ENCODE measurements at regions not wholly inside any gene's neighbourhood (a gene's known extent, or its start where the extent isn't known, plus 50 kb on each side); places are given as distances from the start of the nearest gene placed in this dataset.

GRCh38 chr4:64724689-64725088 lies 315.4 kb upstream of the TECRL start (continued):
- no peak for TF ChIP-seq ATF5 (CRISPR knock-in tag; IDR thresholded peaks at IDR 0.05; ENCODE audit: low read depth)

- intact Hi-C loops (cut with micrococcal nuclease; ENCODE audit: unreplicated experiment), result no loop called here
- Histone ChIP-seq H3K4me3 (replicated peaks in 1 of 3; ENCODE audit: insufficient read depth in 1 of 3, low read depth in 2 of 3, low read length in 3 of 3) (no peak overlapping the region), H3K79me2 (ENCODE audit: insufficient read depth, low read length) (no peaks in the 10 kb centered on the region), H2AFZ (ENCODE audit: low read length) (no peak overlapping the region), H3K9me3 (ENCODE audit: low read length) (no peaks in the 10 kb centered on the region), H3K27ac (ENCODE audit: extremely low read length, insufficient read depth, low read length) (no peak overlapping the region), H3K9ac (ENCODE audit: insufficient read depth, low read depth, low read length) (no peak overlapping the region), H3K4me1 (ENCODE audit: insufficient read depth, low read length) (no peaks in the 10 kb centered on the region), H3K4me2 (ENCODE audit: low read depth, low read length) (no peak overlapping the region), H4K20me1 (ENCODE audit: insufficient read depth, low read length) (no peaks in the 10 kb centered on the region), H3K36me3 (replicated peaks in 1 of 2; ENCODE audit: control insufficient read depth in 1 of 2, insufficient read depth in 2 of 2, low read length in 2 of 2) (no peaks in the 10 kb centered on the region), H3K27me3 (ENCODE audit: control insufficient read depth in 1 of 2, insufficient read depth in 2 of 2, low read length in 2 of 2) (no peaks in the 10 kb centered on the region)
- ChIA-PET POLR2A (no interaction called here), CTCF (ENCODE audit: low intra/inter-chr PET ratio, low total read pairs) (no interaction called here)
- in situ Hi-C loops (cut with HindIII; ENCODE audit: extremely low pct_ligation_motif_present, low pct_unique_long_range_greater_than_20kb), result no loop called here
- ATAC-seq (no peak), DNase-seq (ENCODE audit: low spot score) (no peak), FAIRE-seq (no peak)
- WGBS (ENCODE audit: low lambda C conversion rate), result 0% methylated on average over 3 of the region's 3 CpGs
- BruUV-seq (replicated peaks), result no TSS peak
- TF ChIP-seq HNF1A (IDR thresholded peaks at IDR 0.05; ENCODE audit: low read depth) (no peak), HNF1A (CRISPR knock-in tag; IDR thresholded peaks at IDR 0.05; ENCODE audit: borderline replicate concordance) (no peak), PLSCR1 (CRISPR knock-in tag; IDR thresholded peaks at IDR 0.05; ENCODE audit: borderline replicate concordance) (no peak), RARA (CRISPR knock-in tag; IDR thresholded peaks at IDR 0.05) (no peak)
These were observed 311.9 kb upstream of the TECRL start for GRCh38 chr4:64721106-64721505.

Data from HepG2 (cell line).